ENCODE measurements at regions not wholly inside any gene's neighbourhood (a gene's known extent, or its start where the extent isn't known, plus 50 kb on each side); places are given as distances from the start of the nearest gene placed in this dataset.
A peak's percentile ranks its signal among the peaks of the same experiment; 100 is the strongest.

DNA sequence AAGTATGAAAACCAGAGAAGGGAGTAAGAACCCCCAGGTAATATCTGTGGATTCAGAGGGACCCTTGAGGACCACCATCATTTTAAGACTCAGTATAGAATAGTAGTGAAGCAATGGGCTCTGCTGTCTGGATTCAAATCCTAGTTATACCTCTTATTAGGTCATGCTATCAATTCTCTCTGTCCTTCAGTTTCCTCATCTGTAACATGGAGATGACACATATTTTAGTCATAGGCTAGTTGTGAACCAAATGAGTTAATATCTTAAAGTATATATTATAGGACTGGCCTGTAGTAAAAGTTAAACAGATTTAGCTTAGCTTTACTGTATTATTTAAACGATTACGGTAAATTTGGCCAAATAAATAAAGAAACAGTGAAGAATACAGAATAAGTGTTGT is 177.3 kb upstream of the GOLIM4 start:
- no peak for DNase-seq

DNA sequence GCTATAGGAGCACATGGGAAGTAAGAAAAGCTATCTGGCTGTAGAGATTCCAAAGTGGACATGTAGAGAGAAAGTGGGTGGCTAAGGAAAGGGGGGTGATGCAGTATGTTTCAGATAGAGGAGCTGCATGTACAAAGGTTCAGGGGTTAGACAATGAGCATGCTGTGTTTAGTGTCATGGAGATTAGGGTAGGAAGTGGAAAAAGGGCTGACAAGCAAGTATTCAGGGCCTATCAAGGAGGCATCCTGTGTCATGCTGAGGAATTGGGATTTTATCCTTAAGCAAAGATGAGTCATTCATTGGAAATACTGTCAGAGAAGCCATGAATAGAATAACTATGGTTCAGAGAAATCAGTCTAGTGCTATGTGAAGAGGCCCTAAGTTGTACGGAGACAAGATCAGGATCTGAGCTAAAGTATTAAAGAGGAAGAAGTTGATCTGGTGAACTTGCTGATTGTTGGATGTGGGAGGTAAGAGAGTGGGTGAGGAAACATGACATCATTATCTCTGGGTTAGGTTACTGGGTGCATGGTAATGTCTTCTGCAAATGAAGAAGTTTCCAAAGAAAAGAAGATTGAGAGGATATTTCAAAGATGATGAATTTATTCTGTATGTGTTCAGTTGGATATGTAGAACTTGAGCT is 176.7 kb upstream of the GOLIM4 start:
- DNase-seq, result no peak

DNA sequence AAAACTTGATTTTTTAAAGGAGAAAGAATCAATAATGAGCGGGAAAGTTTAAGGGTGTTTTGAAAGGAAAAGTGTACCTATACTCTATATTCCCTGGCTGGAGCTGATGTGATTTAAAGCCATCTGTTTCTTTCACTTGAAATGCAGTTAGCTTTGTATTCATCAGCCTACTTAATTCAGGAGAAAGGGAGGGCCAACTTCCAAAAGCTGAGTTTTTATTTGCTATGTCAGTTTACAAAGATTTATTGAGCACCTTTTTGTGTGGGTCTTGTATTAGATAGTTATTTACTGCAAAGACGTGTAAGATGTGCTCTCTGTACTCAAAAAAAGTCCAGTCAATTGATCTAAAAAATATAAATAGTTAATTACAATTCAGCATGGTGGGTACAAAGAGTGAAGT is 176.2 kb upstream of the GOLIM4 start:
- DNase-seq, result no peak

DNA sequence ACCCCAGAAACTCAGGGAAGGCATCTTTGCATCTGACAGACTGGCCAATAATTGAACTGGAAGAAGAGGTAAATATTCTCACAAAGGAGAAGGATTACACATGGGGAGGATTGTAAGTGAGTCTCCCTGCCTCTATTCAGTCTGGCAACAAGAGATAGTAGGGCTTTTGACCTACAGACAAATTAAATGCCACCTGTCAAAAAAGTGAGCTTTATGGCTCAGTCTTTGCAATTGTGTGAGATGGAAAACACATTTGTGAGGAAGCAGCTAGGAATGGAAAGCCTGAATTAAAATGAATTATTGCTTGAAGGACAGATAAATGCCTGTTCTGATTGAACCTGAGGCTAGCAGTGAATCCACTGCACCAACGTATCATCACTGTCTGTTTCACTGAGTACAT is 173.3 kb upstream of the GOLIM4 start:
- peak; percentile 93 for DNase-seq

GRCh38 chr3:168267179-168267578 is 171.5 kb upstream of the GOLIM4 start:
- peak; percentile 27 for DNase-seq

GRCh38 chr3:168266335-168266734 is 170.6 kb upstream of the GOLIM4 start:
- DNase-seq, result no peak

DNA sequence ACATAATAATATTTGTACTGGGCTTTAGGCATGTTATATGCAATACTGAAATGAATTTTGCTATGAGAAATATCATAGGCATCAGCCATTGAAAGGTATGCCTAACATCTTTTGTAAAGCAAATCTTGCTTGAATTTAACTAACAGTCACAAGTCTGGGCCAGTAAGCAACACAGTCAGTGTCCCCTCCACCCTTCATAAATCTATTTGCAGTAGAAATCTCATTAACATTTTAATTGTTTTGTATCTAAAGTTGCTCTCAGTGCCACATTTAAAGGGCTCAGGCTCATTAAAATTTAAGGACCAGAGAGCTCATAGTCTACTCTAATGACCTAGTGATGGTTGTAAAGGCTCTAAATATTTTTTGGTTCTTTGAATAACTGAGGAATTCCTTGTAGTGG is 167.2 kb upstream of the GOLIM4 start:
- DNase-seq, result no peak

DNA sequence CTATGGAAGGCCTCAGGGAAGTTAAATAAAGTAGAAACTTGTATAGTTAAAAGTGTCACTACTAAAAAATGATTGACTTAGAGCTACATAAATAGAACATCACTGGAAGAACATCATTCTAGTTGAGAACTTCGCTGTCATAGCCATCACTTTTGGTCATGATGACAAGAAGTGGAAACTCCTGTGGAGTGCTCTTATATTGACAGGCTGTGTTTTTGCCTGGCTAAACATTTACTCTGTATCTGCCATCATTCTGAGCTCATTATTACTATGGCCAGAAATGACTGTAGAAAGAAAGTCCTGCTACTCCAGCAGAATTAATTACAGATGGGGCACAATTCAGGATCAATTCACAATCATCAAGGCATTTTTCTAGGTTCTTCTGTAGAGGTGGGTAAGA is 165.1 kb upstream of the GOLIM4 start:
- DNase-seq, result no peak

DNA sequence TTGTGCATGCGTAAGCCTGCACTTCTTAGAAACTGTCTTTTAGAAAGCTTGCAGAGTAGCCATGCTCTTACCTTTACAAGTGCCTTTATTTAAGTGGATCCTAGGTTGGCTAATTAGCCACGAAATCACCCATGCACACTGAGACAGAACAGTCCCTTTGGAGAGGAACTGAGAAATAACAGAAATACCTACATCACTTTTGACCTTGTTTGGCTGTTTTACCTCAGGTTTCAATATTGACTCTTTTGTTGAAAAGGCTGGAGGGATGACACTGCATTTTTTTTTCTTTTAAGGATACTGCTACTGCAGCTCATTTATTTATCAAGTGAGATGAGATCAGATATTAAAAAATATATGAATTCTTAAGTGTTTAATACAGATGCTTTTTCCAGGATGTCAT is 155.6 kb upstream of the GOLIM4 start:
- peak; percentile 60 for DNase-seq

- peak; percentile 84 for DNase-seq
These were observed 154.7 kb upstream of the GOLIM4 start for GRCh38 chr3:168250415-168250861.

DNA sequence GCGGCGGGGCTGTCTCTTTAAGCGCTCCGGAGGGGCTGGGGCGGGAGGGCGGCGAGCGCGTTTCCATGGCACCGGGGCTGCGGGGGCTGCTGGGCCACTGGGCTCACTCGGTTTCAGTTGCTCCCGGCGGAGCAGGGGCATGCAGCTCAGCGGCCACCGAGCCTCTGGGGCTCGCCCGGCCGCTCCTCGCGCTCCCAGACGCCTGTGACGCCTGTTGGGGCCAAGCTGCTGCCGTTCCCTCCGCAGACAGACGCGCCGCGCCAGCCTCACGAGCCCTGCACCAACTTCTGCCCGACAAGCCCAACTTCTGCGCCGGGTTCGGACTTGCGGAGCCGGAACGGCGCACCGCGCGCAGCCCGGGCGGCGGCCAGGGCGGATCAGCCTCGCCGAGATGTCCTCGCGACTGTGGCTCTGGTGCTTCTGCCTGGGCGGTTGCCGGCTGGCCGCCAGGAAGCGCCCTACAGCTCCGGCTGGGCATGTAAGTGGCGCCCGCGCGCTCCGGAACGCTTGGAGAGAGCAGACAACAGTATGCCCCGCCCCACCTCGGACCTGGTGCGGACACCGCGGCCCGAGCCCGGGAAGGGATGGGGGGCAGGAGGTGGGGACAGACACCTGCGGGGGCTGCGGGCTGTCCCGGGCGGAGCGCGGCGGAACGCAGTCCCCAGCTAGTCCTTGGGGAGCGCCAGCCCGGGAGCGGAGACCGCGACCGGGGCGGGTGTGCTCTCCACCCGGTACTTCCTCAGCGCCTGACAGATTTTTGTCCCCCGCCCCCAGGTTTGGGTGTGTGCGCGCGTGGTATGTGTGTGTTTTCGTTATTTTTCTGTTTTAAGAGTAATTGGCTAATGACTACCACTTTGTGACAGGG is 154.1 kb upstream of the GOLIM4 start:
- DNase-seq, result peak; percentile 98

DNA sequence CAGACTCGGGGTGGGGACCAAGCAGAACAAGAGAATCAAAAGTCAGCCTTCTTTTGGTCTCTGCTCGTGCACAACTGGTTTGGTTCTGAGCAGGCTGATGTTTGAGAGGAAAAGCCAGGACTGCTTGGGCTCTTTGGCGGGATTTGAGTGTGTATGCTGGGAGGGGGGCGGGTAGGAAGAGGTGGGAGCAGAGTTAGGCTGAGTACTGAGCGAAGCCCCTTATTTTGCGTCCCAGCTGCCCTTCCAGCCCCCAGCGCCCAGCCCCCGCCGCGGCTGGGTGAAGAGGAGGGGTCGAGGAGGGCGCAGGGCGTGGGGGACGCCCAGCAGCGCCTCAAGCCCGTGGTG is 153.5 kb upstream of the GOLIM4 start:
- peak; percentile 96 for DNase-seq

GRCh38 chr3:168248383-168249204 is 152.9 kb upstream of the GOLIM4 start:
- peak; percentile 88 for DNase-seq

- DNase-seq, result no peak
These were observed 145.4 kb upstream of the GOLIM4 start for GRCh38 chr3:168241156-168241555.

DNA sequence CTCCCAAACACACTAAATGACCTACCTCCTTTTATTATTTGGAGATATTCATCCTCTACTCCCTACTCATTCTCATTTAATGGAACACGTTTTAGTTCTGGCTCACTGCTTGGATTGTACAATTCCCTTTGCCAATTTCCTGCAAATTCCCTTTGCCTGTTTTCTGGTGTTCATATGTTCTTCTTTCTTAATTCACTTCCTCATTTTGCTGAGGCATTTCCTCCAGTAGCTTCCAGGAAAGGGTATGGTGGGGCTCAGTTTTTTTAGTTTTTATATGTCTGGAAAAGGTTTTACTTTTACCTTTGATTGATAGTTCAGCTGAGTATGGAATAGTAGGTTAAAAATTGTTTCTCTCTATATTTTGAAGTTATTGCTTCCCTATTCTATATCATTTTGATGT is 143.6 kb upstream of the GOLIM4 start:
- peak; percentile 21 for DNase-seq

DNA sequence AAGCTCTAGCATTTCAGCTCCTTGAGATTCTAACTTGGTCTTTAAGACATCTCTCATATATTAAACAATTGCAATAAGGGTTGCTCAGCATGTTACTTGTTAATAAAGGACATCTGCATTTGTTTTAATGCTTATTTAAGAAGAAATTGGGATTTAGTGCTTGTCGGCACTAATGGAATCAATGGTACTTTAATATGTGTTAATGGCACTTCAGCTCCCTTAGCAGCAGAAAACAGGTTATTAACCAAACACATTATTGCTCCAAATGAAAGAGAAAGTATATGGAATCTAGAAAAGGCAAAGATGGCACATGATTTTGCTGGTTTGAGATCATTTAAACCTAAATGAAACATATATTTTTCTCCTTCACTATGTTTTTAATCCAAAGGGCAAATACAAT is 137.3 kb upstream of the GOLIM4 start:
- DNase-seq, result no peak

- peak; percentile 52 for DNase-seq
These were observed 127.4 kb upstream of the GOLIM4 start for GRCh38 chr3:168223085-168223484.

DNA sequence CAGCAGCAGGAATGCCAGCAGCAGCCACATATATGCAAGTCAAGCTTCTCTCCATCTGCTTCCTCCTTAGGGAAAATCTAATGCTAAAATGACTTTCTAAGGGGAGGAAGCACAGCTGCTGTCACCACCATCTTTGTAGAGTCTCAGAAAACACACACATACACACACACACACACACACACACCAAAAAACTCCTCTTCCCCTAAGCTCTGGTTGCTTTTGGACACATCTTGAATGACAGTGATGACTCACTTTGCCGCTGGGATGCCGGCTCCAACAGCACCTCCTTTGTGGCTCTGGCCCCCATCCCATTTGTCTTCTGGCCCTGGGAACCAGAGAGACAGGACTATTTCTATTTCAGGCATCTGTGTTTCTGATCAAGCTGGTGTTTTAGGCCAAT is 124.8 kb upstream of the GOLIM4 start:
- DNase-seq, result peak; percentile 87

GRCh38 chr3:168219530-168219929 is 123.8 kb upstream of the GOLIM4 start:
- no peak for DNase-seq

DNA sequence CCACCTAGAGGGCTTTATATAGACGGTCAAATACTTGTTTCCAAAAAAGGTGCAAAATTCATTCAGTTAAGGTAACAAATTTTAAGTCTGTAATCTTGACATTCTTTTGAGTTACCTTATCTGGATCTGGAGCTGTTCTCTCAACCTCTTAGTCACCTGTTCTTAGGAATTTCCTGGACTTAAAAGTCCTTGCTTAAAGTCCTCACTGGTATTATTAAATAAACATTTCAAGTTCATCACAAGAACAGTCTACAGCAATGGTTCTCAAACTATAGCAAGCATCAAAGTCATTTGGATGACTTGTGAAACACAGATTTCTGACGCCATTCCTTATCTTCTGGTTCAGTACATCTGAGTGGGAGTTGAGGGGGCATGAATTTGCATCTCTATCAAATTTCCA is 122.9 kb upstream of the GOLIM4 start:
- DNase-seq, result no peak

DNA sequence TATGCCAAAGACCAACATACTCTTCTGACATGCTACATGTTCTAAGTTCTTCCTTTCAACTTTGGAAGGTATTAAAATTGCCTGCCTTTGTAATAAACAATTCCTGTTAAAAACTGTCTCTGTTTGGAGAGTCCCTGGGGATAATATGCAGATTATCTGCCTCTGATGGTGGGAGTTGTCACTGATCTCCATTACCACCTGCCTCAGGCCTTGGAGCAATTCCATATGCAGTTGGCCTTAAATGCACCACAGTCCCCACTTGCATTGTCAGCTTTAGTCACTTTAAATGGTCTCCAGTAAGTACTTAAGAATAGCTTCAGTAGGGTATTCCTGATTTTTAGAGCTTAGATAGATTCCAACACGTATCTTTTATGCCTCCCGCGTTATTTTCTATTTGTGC is 121.1 kb upstream of the GOLIM4 start:
- DNase-seq, result peak; percentile 88

DNA sequence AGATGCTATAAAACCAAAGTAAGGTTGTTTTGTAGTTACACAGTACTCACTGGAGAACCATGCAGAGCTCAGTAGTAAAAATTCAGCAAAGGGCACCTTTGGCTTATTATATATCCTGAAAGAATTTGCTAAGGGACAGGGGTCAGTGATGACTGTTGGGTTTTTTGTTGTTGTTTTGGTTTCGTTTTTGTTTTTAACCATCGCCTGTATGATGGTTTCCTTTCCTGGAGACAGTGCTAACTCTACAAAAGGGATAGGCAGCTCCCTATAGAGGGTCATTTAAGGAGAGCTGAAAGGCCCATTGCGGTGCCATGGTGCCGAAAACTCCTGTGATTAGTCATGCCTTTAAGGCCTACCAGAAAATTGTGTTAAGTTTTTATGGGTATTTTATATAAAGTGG is 118.2 kb upstream of the GOLIM4 start:
- DNase-seq, result peak; percentile 23

GRCh38 chr3:168212664-168213285 is 117.1 kb upstream of the GOLIM4 start:
- DNase-seq, result peak; percentile 94
